ENCODE measurements at regions not wholly inside any gene's neighbourhood (a gene's known extent, or its start where the extent isn't known, plus 50 kb on each side); places are given as distances from the start of the nearest gene placed in this dataset.
A peak's percentile ranks its signal among the peaks of the same experiment; 100 is the strongest.

DNA sequence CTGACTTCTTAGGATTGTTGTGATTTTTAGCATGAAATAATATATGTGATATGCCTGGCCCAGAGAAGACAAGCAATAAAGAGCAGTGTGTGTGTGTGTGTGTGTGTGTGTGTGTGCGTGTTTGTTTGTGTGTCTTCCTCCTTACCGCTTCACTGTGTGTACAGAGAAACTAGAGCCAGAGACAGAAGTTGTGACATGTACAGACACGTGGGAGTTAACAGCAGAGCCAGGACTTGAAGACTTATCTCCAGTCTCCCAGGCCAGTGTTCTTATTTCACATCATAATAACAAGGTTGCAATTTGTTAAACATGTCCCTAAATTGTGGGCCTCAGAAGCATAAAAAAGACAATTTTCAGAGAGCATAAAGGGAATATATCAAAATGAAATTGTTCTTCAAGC is 192.0 kb upstream of the JUN start (continued):
- TF ChIP-seq, protein P1, sequence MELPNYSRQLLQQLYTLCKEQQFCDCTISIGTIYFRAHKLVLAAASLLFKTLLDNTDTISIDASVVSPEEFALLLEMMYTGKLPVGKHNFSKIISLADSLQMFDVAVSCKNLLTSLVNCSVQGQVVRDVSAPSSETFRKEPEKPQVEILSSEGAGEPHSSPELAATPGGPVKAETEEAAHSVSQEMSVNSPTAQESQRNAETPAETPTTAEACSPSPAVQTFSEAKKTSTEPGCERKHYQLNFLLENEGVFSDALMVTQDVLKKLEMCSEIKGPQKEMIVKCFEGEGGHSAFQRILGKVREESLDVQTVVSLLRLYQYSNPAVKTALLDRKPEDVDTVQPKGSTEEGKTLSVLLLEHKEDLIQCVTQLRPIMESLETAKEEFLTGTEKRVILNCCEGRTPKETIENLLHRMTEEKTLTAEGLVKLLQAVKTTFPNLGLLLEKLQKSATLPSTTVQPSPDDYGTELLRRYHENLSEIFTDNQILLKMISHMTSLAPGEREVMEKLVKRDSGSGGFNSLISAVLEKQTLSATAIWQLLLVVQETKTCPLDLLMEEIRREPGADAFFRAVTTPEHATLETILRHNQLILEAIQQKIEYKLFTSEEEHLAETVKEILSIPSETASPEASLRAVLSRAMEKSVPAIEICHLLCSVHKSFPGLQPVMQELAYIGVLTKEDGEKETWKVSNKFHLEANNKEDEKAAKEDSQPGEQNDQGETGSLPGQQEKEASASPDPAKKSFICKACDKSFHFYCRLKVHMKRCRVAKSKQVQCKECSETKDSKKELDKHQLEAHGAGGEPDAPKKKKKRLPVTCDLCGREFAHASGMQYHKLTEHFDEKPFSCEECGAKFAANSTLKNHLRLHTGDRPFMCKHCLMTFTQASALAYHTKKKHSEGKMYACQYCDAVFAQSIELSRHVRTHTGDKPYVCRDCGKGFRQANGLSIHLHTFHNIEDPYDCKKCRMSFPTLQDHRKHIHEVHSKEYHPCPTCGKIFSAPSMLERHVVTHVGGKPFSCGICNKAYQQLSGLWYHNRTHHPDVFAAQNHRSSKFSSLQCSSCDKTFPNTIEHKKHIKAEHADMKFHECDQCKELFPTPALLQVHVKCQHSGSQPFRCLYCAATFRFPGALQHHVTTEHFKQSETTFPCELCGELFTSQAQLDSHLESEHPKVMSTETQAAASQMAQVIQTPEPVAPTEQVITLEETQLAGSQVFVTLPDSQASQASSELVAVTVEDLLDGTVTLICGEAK (IDR thresholded peaks at IDR 0.05), result no peak
- TF ChIP-seq, protein P1 (CRISPR knock-in tag; IDR thresholded peaks at IDR 0.05), result no peak
- TF ChIP-seq TCF3 (CRISPR knock-in tag; IDR thresholded peaks at IDR 0.05) (peak; percentile 65), SREBF2 (CRISPR knock-in tag; IDR thresholded peaks at IDR 0.05) (no peak), LCOR (CRISPR knock-in tag; IDR thresholded peaks at IDR 0.05) (no peak), SMARCA4 (IDR thresholded peaks at IDR 0.05) (peak; percentile 80), DIDO1 (tag; IDR thresholded peaks at IDR 0.05; ENCODE audit: low read depth) (no peak), EWSR1 (IDR thresholded peaks at IDR 0.05; ENCODE audit: borderline replicate concordance, low read depth, partially characterized antibody) (no peak), MEF2A (IDR thresholded peaks at IDR 0.05; ENCODE audit: control insufficient read depth, low read depth, low read length) (no peak), FOXA3 (CRISPR knock-in tag; conservative IDR thresholded peaks at IDR 0.05 in 1 of 2, IDR thresholded peaks at IDR 0.05 in 1 of 2) (peak in 1 of 2 experiments; percentile 36; a peak in 2 of 4 replicates), RBM25 (IDR thresholded peaks at IDR 0.05; ENCODE audit: low read depth, low read length, severe bottlenecking) (no peak)
- TF ChIP-seq, protein P2, sequence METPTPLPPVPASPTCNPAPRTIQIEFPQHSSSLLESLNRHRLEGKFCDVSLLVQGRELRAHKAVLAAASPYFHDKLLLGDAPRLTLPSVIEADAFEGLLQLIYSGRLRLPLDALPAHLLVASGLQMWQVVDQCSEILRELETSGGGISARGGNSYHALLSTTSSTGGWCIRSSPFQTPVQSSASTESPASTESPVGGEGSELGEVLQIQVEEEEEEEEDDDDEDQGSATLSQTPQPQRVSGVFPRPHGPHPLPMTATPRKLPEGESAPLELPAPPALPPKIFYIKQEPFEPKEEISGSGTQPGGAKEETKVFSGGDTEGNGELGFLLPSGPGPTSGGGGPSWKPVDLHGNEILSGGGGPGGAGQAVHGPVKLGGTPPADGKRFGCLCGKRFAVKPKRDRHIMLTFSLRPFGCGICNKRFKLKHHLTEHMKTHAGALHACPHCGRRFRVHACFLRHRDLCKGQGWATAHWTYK (CRISPR knock-in tag; IDR thresholded peaks at IDR 0.05), result no peak
